GM23338 (cell line): ENCODE measurements at regions not wholly inside any gene's neighbourhood (a gene's known extent, or its start where the extent isn't known, plus 50 kb on each side); places are given as distances from the start of the nearest gene placed in this dataset.

Source experiments
- CREB1 ChIP-seq: fragments of 250-450 bp; sonication (Bioruptor Pico); IDR thresholded peaks from 2 replicates; pipeline ENCODE4 v1.5.0; 2020; ENCODE audit warnings: low read depth, mild to moderate bottlenecking, moderate library complexity
- CTCF ChIP-seq, 2 experiments: fragments of 200-600 bp in 1 of 2; sonication (generic) in 1 of 2; conservative IDR thresholded peaks; 2 replicates each; pipeline versions ENCODE4 v1.5.1 to v1.6.1; 2016 to 2017; ENCODE audit warnings: antibody characterized with exemption in 2 of 2, low read depth in 2 of 2, mild to moderate bottlenecking in 2 of 2, moderate library complexity in 1 of 2
- EZH2 ChIP-seq: fragments of 200-600 bp; sonication (generic); IDR thresholded peaks from one replicate; pipeline ENCODE4 v1.8.0; 2017; ENCODE audit warnings: antibody characterized with exemption, mild to moderate bottlenecking, low read depth; ENCODE audit not compliant: unreplicated experiment
- EZH2phosphoT487 ChIP-seq: fragments of 200-600 bp; sonication (generic); IDR thresholded peaks from one replicate; pipeline ENCODE4 v1.8.1; 2018; ENCODE audit warnings: antibody characterized with exemption; ENCODE audit not compliant: unreplicated experiment
- JUNB ChIP-seq: IDR thresholded peaks from one replicate; pipeline ENCODE4 v1.6.1; 2016; ENCODE audit warnings: antibody characterized with exemption; ENCODE audit not compliant: unreplicated experiment
- NANOG ChIP-seq: IDR thresholded peaks from 2 replicates; pipeline ENCODE4 v1.6.1; 2016; ENCODE audit warnings: antibody characterized with exemption, borderline replicate concordance
- POLR2AphosphoS5 ChIP-seq: IDR thresholded peaks from 2 replicates; pipeline ENCODE4 v1.6.1; 2016; ENCODE audit warnings: antibody characterized with exemption, low read depth
- ZNF114 ChIP-seq: fragments of 250-450 bp; sonication (Bioruptor Pico); IDR thresholded peaks from 2 replicates; pipeline ENCODE4 v1.5.0; 2020; ENCODE audit warnings: mild to moderate bottlenecking, moderate library complexity
- ZNF331 ChIP-seq: fragments of 250-450 bp; sonication (Bioruptor Pico); IDR thresholded peaks from 2 replicates; pipeline ENCODE4 v1.5.0; 2020; ENCODE audit warnings: low read depth, mild to moderate bottlenecking, moderate library complexity
- ZNF462 ChIP-seq: fragments of 250-450 bp; sonication (Bioruptor Pico); IDR thresholded peaks from 2 replicates; pipeline ENCODE4 v1.5.0; 2020; ENCODE audit warnings: mild to moderate bottlenecking, moderate library complexity
- TF ChIP-seq, protein P1 (sequence below): IDR thresholded peaks from one replicate; pipeline ENCODE4 v1.6.1; 2018; ENCODE audit warnings: antibody characterized with exemption; ENCODE audit not compliant: unreplicated experiment
- TF ChIP-seq, protein P2 (sequence below): IDR thresholded peaks from 2 replicates; pipeline ENCODE4 v1.6.1; 2016; ENCODE audit warnings: antibody characterized with exemption

GRCh38 chr2:173424886-173425285 is 70.2 kb downstream of the CDCA7 start:
- no peak for TF ChIP-seq CTCF (conservative IDR thresholded peaks at IDR 0.05; ENCODE audit: low read depth in 2 of 2)
- no peak for TF ChIP-seq EZH2
- TF ChIP-seq POLR2AphosphoS5 = no peak
- TF ChIP-seq, protein P1, sequence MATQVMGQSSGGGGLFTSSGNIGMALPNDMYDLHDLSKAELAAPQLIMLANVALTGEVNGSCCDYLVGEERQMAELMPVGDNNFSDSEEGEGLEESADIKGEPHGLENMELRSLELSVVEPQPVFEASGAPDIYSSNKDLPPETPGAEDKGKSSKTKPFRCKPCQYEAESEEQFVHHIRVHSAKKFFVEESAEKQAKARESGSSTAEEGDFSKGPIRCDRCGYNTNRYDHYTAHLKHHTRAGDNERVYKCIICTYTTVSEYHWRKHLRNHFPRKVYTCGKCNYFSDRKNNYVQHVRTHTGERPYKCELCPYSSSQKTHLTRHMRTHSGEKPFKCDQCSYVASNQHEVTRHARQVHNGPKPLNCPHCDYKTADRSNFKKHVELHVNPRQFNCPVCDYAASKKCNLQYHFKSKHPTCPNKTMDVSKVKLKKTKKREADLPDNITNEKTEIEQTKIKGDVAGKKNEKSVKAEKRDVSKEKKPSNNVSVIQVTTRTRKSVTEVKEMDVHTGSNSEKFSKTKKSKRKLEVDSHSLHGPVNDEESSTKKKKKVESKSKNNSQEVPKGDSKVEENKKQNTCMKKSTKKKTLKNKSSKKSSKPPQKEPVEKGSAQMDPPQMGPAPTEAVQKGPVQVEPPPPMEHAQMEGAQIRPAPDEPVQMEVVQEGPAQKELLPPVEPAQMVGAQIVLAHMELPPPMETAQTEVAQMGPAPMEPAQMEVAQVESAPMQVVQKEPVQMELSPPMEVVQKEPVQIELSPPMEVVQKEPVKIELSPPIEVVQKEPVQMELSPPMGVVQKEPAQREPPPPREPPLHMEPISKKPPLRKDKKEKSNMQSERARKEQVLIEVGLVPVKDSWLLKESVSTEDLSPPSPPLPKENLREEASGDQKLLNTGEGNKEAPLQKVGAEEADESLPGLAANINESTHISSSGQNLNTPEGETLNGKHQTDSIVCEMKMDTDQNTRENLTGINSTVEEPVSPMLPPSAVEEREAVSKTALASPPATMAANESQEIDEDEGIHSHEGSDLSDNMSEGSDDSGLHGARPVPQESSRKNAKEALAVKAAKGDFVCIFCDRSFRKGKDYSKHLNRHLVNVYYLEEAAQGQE = no peak
- no peak for TF ChIP-seq JUNB
- TF ChIP-seq EZH2phosphoT487 = no peak
- no peak for TF ChIP-seq ZNF114
- TF ChIP-seq ZNF462 (CRISPR knock-in tag) = no peak
- no peak for TF ChIP-seq CREB1 (CRISPR knock-in tag)
- TF ChIP-seq ZNF331 (CRISPR knock-in tag) = no peak
- no peak for TF ChIP-seq NANOG
- TF ChIP-seq, protein P2, sequence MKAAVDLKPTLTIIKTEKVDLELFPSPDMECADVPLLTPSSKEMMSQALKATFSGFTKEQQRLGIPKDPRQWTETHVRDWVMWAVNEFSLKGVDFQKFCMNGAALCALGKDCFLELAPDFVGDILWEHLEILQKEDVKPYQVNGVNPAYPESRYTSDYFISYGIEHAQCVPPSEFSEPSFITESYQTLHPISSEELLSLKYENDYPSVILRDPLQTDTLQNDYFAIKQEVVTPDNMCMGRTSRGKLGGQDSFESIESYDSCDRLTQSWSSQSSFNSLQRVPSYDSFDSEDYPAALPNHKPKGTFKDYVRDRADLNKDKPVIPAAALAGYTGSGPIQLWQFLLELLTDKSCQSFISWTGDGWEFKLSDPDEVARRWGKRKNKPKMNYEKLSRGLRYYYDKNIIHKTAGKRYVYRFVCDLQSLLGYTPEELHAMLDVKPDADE = no peak
